Peyer's patch (tissue), 4 donors: ENCODE measurements at regions not wholly inside any gene's neighbourhood (a gene's known extent, or its start where the extent isn't known, plus 50 kb on each side); places are given as distances from the start of the nearest gene placed in this dataset.

ENCODE experiments used
- DNase-seq, 3 donors: peaks; one replicate each; pipeline ENCODE4 v3.0.0-alpha.2; 2017 to 2019
- H3K27ac ChIP-seq, 4 donors: fragments of 200-600 bp; sonication (generic); one replicate each; pipeline ENCODE4 v1.5.1; 2016 to 2019
- H3K27me3 ChIP-seq, 2 donors: fragments of 200-600 bp; sonication (generic); one replicate each; pipeline ENCODE4 v1.5.1; 2019
- H3K36me3 ChIP-seq, 3 donors: fragments of 200-600 bp; sonication (generic); one replicate each; pipeline ENCODE4 v1.5.1; 2016 to 2019
- H3K4me1 ChIP-seq, 4 donors: fragments of 200-600 bp; sonication (generic); one replicate each; pipeline ENCODE4 v1.5.1; 2016 to 2019
- H3K4me3 ChIP-seq, 4 donors: fragments of 200-600 bp; sonication (generic); 1 replicate in 3 of 4; 2 replicates in 1 of 4; pipeline ENCODE4 v1.5.1; 2016 to 2019; ENCODE audit warnings: mild to moderate bottlenecking in 1 of 4
- H3K9me3 ChIP-seq, 4 donors: fragments of 200-600 bp; sonication (generic); one replicate each; pipeline ENCODE4 v1.5.1; 2016 to 2019; ENCODE audit warnings: mild to moderate bottlenecking in 1 of 4
- CTCF ChIP-seq, 6 experiments: fragments of 450-650 bp in 4 of 6; fragments of 200-600 bp in 2 of 6; sonication (generic) in 1 of 6; IDR thresholded peaks; one replicate each; pipeline ENCODE4 v1.5.1; 2017 to 2019; ENCODE audit warnings: antibody characterized with exemption in 6 of 6, mild to moderate bottlenecking in 3 of 6, moderate library complexity in 1 of 6
- POLR2A ChIP-seq, 2 donors: fragments of 450-650 bp; IDR thresholded peaks; one replicate each; pipeline ENCODE4 v1.5.1; 2017; ENCODE audit warnings: antibody characterized with exemption in 2 of 2, mild to moderate bottlenecking in 2 of 2, moderate library complexity in 2 of 2

GRCh38 chr5:91699429-91699828, 316.3 kb upstream of the ARRDC3 start:
- H3K4me1 ChIP-seq: no peaks in the 10 kb centered on the region
- no peak for TF ChIP-seq POLR2A (IDR thresholded peaks at IDR 0.05)
- no peak for TF ChIP-seq CTCF (IDR thresholded peaks at IDR 0.05)

GRCh38 chr5:91691592-91691991, 308.5 kb upstream of the ARRDC3 start:
- Histone ChIP-seq H3K27ac (no peak overlapping the region), H3K4me1 (no peaks in the 10 kb centered on the region), H3K36me3 (no peaks in the 10 kb centered on the region), H3K4me3 (no peak overlapping the region), H3K27me3 (no peaks in the 10 kb centered on the region), H3K9me3 (no peaks in the 10 kb centered on the region)
- TF ChIP-seq CTCF (IDR thresholded peaks at IDR 0.05) (no peak), POLR2A (IDR thresholded peaks at IDR 0.05) (no peak)
- DNase-seq: no peak

More at GRCh38 chr5:91699429-91699828, 316.3 kb upstream of the ARRDC3 start:
- no peak overlapping the region for H3K4me3 ChIP-seq
- H3K36me3 ChIP-seq: no peaks in the 10 kb centered on the region
- no peak overlapping the region for H3K27ac ChIP-seq
- H3K27me3 ChIP-seq: no peaks in the 10 kb centered on the region
- no peaks in the 10 kb centered on the region for H3K9me3 ChIP-seq
- no peak for DNase-seq

GRCh38 chr5:91690921-91691320, 307.8 kb upstream of the ARRDC3 start:
- no peak for DNase-seq
- Histone ChIP-seq H3K36me3 (no peaks in the 10 kb centered on the region), H3K9me3 (no peaks in the 10 kb centered on the region), H3K27ac (no peak overlapping the region), H3K4me1 (no peaks in the 10 kb centered on the region), H3K4me3 (no peak overlapping the region), H3K27me3 (no peaks in the 10 kb centered on the region)
- no peak for TF ChIP-seq POLR2A (IDR thresholded peaks at IDR 0.05)
- TF ChIP-seq CTCF (IDR thresholded peaks at IDR 0.05): no peak

- Histone ChIP-seq H3K4me1 (no peaks in the 10 kb centered on the region), H3K27ac (no peak overlapping the region)
- TF ChIP-seq CTCF (IDR thresholded peaks at IDR 0.05) (no peak), POLR2A (IDR thresholded peaks at IDR 0.05) (no peak)
Observed at GRCh38 chr5:91687430-91687829, 304.3 kb upstream of the ARRDC3 start.

GRCh38 chr5:91684625-91685024, 301.5 kb upstream of the ARRDC3 start:
- Histone ChIP-seq H3K36me3 (no peaks in the 10 kb centered on the region), H3K27ac (no peak overlapping the region), H3K27me3 (no peaks in the 10 kb centered on the region), H3K4me1 (no peaks in the 10 kb centered on the region), H3K9me3 (no peaks in the 10 kb centered on the region), H3K4me3 (no peak overlapping the region)
- TF ChIP-seq POLR2A (IDR thresholded peaks at IDR 0.05) (no peak), CTCF (IDR thresholded peaks at IDR 0.05) (no peak)
- DNase-seq: no peak

More at GRCh38 chr5:91687430-91687829, 304.3 kb upstream of the ARRDC3 start:
- no peak overlapping the region for H3K4me3 ChIP-seq
- H3K27me3 ChIP-seq: no peaks in the 10 kb centered on the region
- no peaks in the 10 kb centered on the region for H3K36me3 ChIP-seq
- DNase-seq: no peak
- H3K9me3 ChIP-seq: no peaks in the 10 kb centered on the region

- Histone ChIP-seq H3K9me3 (no peaks in the 10 kb centered on the region), H3K27ac (no peak overlapping the region), H3K4me1 (no peaks in the 10 kb centered on the region), H3K36me3 (no peaks in the 10 kb centered on the region), H3K4me3 (no peak overlapping the region), H3K27me3 (no peaks in the 10 kb centered on the region)
- DNase-seq: no peak
- TF ChIP-seq CTCF (IDR thresholded peaks at IDR 0.05) (no peak), POLR2A (IDR thresholded peaks at IDR 0.05) (no peak)
Observed at GRCh38 chr5:91670563-91670962, 287.4 kb upstream of the ARRDC3 start.
